ENCODE measurements at regions not wholly inside any gene's neighbourhood (a gene's known extent, or its start where the extent isn't known, plus 50 kb on each side); places are given as distances from the start of the nearest gene placed in this dataset.
A peak's percentile ranks its signal among the peaks of the same experiment; 100 is the strongest.

- DNase-seq (ENCODE audit: low spot score): no peak
These were observed 314.2 kb downstream of the C4orf33 start for GRCh38 chr4:129410115-129410514.

- no peak for DNase-seq (ENCODE audit: low spot score)
These were observed 319.1 kb downstream of the C4orf33 start for GRCh38 chr4:129415004-129415403.

GRCh38 chr4:129420637-129421036 is 324.7 kb downstream of the C4orf33 start:
- no peak for DNase-seq (ENCODE audit: low spot score)

- DNase-seq (ENCODE audit: low spot score): no peak
These were observed 326.3 kb downstream of the C4orf33 start for GRCh38 chr4:129422277-129422676.

- DNase-seq (ENCODE audit: low spot score): no peak
These were observed 332.5 kb downstream of the C4orf33 start for GRCh38 chr4:129428454-129428853.

GRCh38 chr4:129429581-129430320 is 333.8 kb downstream of the C4orf33 start:
- no peak for DNase-seq (ENCODE audit: low spot score)

- no peak for DNase-seq (ENCODE audit: low spot score)
These were observed 341.4 kb downstream of the C4orf33 start for GRCh38 chr4:129437347-129437746.

GRCh38 chr4:129438456-129438981 is 342.6 kb downstream of the C4orf33 start:
- no peak for DNase-seq (ENCODE audit: low spot score)

GRCh38 chr4:129446074-129446473 is 350.1 kb downstream of the C4orf33 start:
- DNase-seq (ENCODE audit: low spot score): no peak

GRCh38 chr4:129453524-129454200 is 357.7 kb downstream of the C4orf33 start:
- no peak for DNase-seq (ENCODE audit: low spot score)

GRCh38 chr4:129455482-129455881 is 359.5 kb downstream of the C4orf33 start:
- peak; percentile 7 for DNase-seq (ENCODE audit: low spot score)

GRCh38 chr4:129468624-129469023 is 372.7 kb downstream of the C4orf33 start:
- no peak for DNase-seq (ENCODE audit: low spot score)

- DNase-seq (ENCODE audit: low spot score): no peak
These were observed 378.7 kb downstream of the C4orf33 start for GRCh38 chr4:129474698-129475097.

- DNase-seq (ENCODE audit: low spot score): no peak
These were observed 385.2 kb downstream of the C4orf33 start for GRCh38 chr4:129481107-129481506.

- no peak for DNase-seq (ENCODE audit: low spot score)
These were observed 392.5 kb downstream of the C4orf33 start for GRCh38 chr4:129488427-129488826.

- no peak for DNase-seq (ENCODE audit: low spot score)
These were observed 394.6 kb downstream of the C4orf33 start for GRCh38 chr4:129490516-129490915.

GRCh38 chr4:129498626-129499025 is 402.7 kb downstream of the C4orf33 start:
- no peak for DNase-seq (ENCODE audit: low spot score)

- DNase-seq (ENCODE audit: low spot score): no peak
These were observed 418.9 kb downstream of the C4orf33 start for GRCh38 chr4:129514852-129515251.

- no peak for DNase-seq (ENCODE audit: low spot score)
These were observed 419.4 kb downstream of the C4orf33 start for GRCh38 chr4:129515356-129515755.

GRCh38 chr4:129526812-129527211 is 430.9 kb downstream of the C4orf33 start:
- DNase-seq (ENCODE audit: low spot score): peak; percentile 40

GRCh38 chr4:129531253-129531652 is 435.3 kb downstream of the C4orf33 start:
- no peak for DNase-seq (ENCODE audit: low spot score)

- DNase-seq (ENCODE audit: low spot score): no peak
These were observed 436.6 kb downstream of the C4orf33 start for GRCh38 chr4:129532573-129532972.

- DNase-seq (ENCODE audit: low spot score): no peak
These were observed 447.3 kb downstream of the C4orf33 start for GRCh38 chr4:129543299-129543698.

All from umbilical cord (tissue), 1 donor.